T-helper 1 cell treated with Interleukin-12 subunit alpha and Interleukin-12 subunit beta and Interleukin-4 antibody, amounts not matched to agents 30 ng/mL and 1 ng/mL, for 36 hours (primary cell): ENCODE measurements at regions not wholly inside any gene's neighbourhood (a gene's known extent, or its start where the extent isn't known, plus 50 kb on each side); places are given as distances from the start of the nearest gene placed in this dataset.
"Not testable (repeated sequence)": the region's sequence is repeated elsewhere in the genome, so short reads cannot be mapped to it uniquely, and the experiment has no call there.

Experiments
- intact Hi-C: fragments of 100-400 bp; cut with micrococcal nuclease; formaldehyde crosslinking; loops from one replicate; pipeline ENCODE4 v1.15.1; 2024

- intact Hi-C loops, result no loop called here
Measured at GRCh38 chr6:50457351-50457750, 256.0 kb upstream of the TFAP2D start.

GRCh38 chr6:50461696-50462095, 251.6 kb upstream of the TFAP2D start:
- intact Hi-C loops, result no loop called here

- intact Hi-C loops, result no loop called here
Measured at GRCh38 chr6:50463931-50464330, 249.4 kb upstream of the TFAP2D start.

- intact Hi-C loops, result no loop called here
Measured at GRCh38 chr6:50467931-50468330, 245.4 kb upstream of the TFAP2D start.

GRCh38 chr6:50471041-50471440, 242.3 kb upstream of the TFAP2D start:
- intact Hi-C loops, result no loop called here

- intact Hi-C loops, result no loop called here
Measured at GRCh38 chr6:50510361-50510760, 203.0 kb upstream of the TFAP2D start.

- intact Hi-C loops, result no loop called here
Measured at GRCh38 chr6:50520326-50521266, 192.7 kb upstream of the TFAP2D start.

- intact Hi-C loops, result no loop called here
Measured at GRCh38 chr6:50524341-50524740, 189.0 kb upstream of the TFAP2D start.

GRCh38 chr6:50527985-50528384, 185.3 kb upstream of the TFAP2D start:
- intact Hi-C loops, result no loop called here

GRCh38 chr6:50539447-50539846, 173.9 kb upstream of the TFAP2D start:
- intact Hi-C loops, result no loop called here

GRCh38 chr6:50541941-50542340, 171.4 kb upstream of the TFAP2D start:
- intact Hi-C loops, result no loop called here

GRCh38 chr6:50543666-50544065, 169.7 kb upstream of the TFAP2D start:
- intact Hi-C loops, result no loop called here

- intact Hi-C loops, result no loop called here
Measured at GRCh38 chr6:50549026-50549425, 164.3 kb upstream of the TFAP2D start.

GRCh38 chr6:50549475-50549874, 163.9 kb upstream of the TFAP2D start:
- intact Hi-C loops, result no loop called here

GRCh38 chr6:50555982-50556381, 157.3 kb upstream of the TFAP2D start:
- intact Hi-C loops, result no loop called here

GRCh38 chr6:50565004-50565403, 148.3 kb upstream of the TFAP2D start:
- intact Hi-C loops, result no loop called here

GRCh38 chr6:50571230-50571629, 142.1 kb upstream of the TFAP2D start:
- intact Hi-C loops, result not testable (repeated sequence)

GRCh38 chr6:50585441-50586330, 127.6 kb upstream of the TFAP2D start:
- intact Hi-C loops, result loop anchor here (5.0 kb wide), 1 partner anchor 448 kb away; no protein-coding TSS in a partner anchor

- intact Hi-C loops, result loop anchor here (5.0 kb wide), 1 partner anchor 449 kb away; no protein-coding TSS in a partner anchor
Measured at GRCh38 chr6:50586331-50586675, 127.0 kb upstream of the TFAP2D start.

GRCh38 chr6:50589751-50590470, 123.4 kb upstream of the TFAP2D start:
- intact Hi-C loops, result loop anchor here (5.0 kb wide), 1 partner anchor 453 kb away; no protein-coding TSS in a partner anchor

GRCh38 chr6:50591135-50591534, 122.2 kb upstream of the TFAP2D start:
- intact Hi-C loops, result no loop called here
